ENCODE measurements at regions not wholly inside any gene's neighbourhood (a gene's known extent, or its start where the extent isn't known, plus 50 kb on each side); places are given as distances from the start of the nearest gene placed in this dataset.
"Not testable (repeated sequence)": the region's sequence is repeated elsewhere in the genome, so short reads cannot be mapped to it uniquely, and the experiment has no call there.

DNA sequence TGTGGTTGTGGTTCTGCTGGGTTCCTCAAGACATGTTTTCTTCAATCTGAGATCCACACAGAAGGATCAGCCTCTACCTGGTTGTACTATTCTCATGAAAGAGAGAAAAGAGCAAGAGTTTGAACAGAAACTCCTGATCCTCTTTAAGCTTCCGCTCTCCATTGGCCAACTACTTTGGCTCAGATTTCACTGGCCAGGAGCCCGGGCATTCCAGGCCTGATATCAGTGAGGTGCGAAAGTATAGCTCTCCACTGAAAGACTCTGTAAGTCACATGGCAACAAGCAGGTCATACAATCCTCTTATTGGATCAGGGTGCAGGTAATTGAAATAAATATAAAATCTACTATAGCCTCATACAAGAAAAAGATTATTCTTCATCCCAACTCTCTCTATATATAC is 920.5 kb downstream of the TLE4 start:
- TF ChIP-seq CTCF (IDR thresholded peaks at IDR 0.05; ENCODE audit: insufficient read depth, low read length, missing control alignments), result no peak
- H3K4me3 ChIP-seq (ENCODE audit: low read depth, low read length), result no peak overlapping the region
- ChIA-PET POLR2A (no interaction called here), CTCF (no interaction called here)
- DNase-seq (ENCODE audit: low read depth, low spot score), result no peak

- DNase-seq (ENCODE audit: low read depth, low spot score), result no peak
- ChIA-PET POLR2A (no interaction called here), CTCF (no interaction called here)
- TF ChIP-seq CTCF (IDR thresholded peaks at IDR 0.05; ENCODE audit: insufficient read depth, low read length, missing control alignments), result no peak
- H3K4me3 ChIP-seq (ENCODE audit: low read depth, low read length), result no peak overlapping the region
Observed at GRCh38 chr9:80491086-80491696, 919.4 kb downstream of the TLE4 start.

DNA sequence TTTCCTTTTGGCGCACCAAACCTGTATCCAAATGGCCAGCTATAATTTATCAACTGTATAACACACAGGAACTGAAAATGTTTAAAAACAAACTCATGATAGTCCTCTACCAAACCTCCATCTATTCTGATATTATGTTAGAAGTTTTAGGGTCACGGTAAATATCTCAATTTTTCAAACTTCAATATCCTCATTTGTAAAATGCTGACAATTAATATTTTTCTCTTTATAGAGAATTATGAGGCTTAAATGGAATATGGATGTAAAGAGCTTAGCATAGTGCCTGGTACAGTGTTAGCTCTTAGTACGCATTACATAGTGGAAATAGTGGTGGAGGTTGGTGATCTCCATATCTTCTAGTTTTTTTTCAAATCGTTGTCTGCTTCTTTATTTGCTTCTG is 917.6 kb downstream of the TLE4 start:
- ChIA-PET POLR2A (no interaction called here), CTCF (no interaction called here)
- no peak for DNase-seq (ENCODE audit: low read depth, low spot score)
- no peak for TF ChIP-seq CTCF (IDR thresholded peaks at IDR 0.05; ENCODE audit: insufficient read depth, low read length, missing control alignments)
- no peak overlapping the region for H3K4me3 ChIP-seq (ENCODE audit: low read depth, low read length)

- H3K4me3 ChIP-seq (ENCODE audit: low read depth, low read length), result no peak overlapping the region
- DNase-seq (ENCODE audit: low read depth, low spot score), result no peak
- TF ChIP-seq CTCF (IDR thresholded peaks at IDR 0.05; ENCODE audit: insufficient read depth, low read length, missing control alignments), result no peak
- ChIA-PET POLR2A (no interaction called here), CTCF (no interaction called here)
Observed at GRCh38 chr9:80485420-80486250, 913.9 kb downstream of the TLE4 start.

GRCh38 chr9:80482251-80482650 is 910.5 kb downstream of the TLE4 start:
- POLR2A ChIA-PET; DNase-seq (ENCODE audit: low read depth, low spot score); H3K4me3 ChIP-seq (ENCODE audit: low read depth, low read length); CTCF ChIA-PET: not testable (repeated sequence)

DNA sequence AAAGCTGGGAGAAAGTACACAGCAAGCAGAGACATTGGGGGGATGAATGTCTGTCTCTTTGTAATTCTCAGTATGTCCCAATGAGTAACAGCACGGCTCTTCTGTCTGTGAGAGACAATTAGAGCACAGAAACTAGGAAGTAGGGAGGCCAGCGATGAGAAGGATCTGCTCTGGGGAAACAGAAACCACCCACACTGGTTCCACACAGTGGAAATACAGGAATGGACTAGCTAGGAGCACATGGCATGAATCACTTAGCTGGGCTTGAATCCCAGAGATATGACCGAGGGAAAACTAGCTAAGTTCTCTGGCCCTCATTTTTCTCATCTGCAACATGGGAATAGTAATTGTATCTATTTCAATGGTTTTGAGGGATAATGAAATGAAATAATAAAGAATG is 895.9 kb downstream of the TLE4 start:
- no peak for TF ChIP-seq CTCF (IDR thresholded peaks at IDR 0.05; ENCODE audit: insufficient read depth, low read length, missing control alignments)
- no peak overlapping the region for H3K4me3 ChIP-seq (ENCODE audit: low read depth, low read length)
- DNase-seq (ENCODE audit: low read depth, low spot score), result no peak
- ChIA-PET CTCF (no interaction called here), POLR2A (no interaction called here)

DNA sequence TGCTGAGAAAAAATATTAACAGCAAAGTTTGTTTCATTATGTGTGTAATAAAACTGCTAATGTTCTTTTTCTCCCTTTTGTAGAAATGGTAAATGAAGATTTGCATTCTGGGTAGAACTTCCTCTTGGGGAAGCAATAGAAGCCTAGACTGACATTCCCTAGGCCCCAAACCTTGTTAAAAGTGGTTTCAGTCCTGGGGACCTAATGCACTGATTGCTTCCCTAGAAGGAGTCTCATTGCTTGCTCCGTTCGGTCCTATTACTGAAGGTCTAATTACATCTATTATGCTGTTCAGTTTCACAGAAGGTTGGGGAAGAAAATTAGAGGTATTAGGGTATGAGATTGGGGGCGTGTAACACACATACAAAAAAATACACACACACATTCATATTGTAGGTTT is 893.8 kb downstream of the TLE4 start:
- CTCF ChIA-PET, result no interaction called here

More for the DNA sequence above, 893.8 kb downstream of the TLE4 start:
- POLR2A ChIA-PET, result no interaction called here
- no peak for TF ChIP-seq CTCF (IDR thresholded peaks at IDR 0.05; ENCODE audit: insufficient read depth, low read length, missing control alignments)
- DNase-seq (ENCODE audit: low read depth, low spot score), result no peak
- H3K4me3 ChIP-seq (ENCODE audit: low read depth, low read length), result no peak overlapping the region
